Keratinocyte (primary cell): ENCODE measurements at regions not wholly inside any gene's neighbourhood (a gene's known extent, or its start where the extent isn't known, plus 50 kb on each side); places are given as distances from the start of the nearest gene placed in this dataset.

Experiments used
- DNase-seq: peaks from one replicate; pipeline ENCODE4 v3.0.0-alpha.2; 2011; ENCODE audit warnings: low read depth, missing footprints, low spot score
- FAIRE-seq: peaks from 2 replicates; lab custom pipeline; 2011; peaks lifted over from hg19 to GRCh38; lab: Jason Lieb, UNC
- H2AFZ ChIP-seq: 2 replicates; pipeline ENCODE4 v1.6.0; 2012; ENCODE audit warnings: low read length, control low read depth, inconsistent platforms; ENCODE audit not compliant: control insufficient read depth
- H3K27ac ChIP-seq: 2 replicates; pipeline ENCODE4 v1.5.1; 2011; ENCODE audit warnings: low read length; ENCODE audit not compliant: control insufficient read depth, insufficient read depth
- H3K27me3 ChIP-seq: 3 replicates; pipeline ENCODE4 v1.6.0; 2011; ENCODE audit warnings: low read length; ENCODE audit not compliant: control insufficient read depth, insufficient read depth; ENCODE audit errors: extremely low read depth
- H3K36me3 ChIP-seq, 2 experiments: 2 replicates in 1 of 2; 3 replicates in 1 of 2; pipeline ENCODE4 v1.5.1; 2011; ENCODE audit warnings: low read length in 2 of 2, mild to moderate bottlenecking in 1 of 2; ENCODE audit not compliant: control insufficient read depth in 2 of 2, insufficient read depth in 2 of 2; ENCODE audit errors: extremely low read depth in 1 of 2
- H3K4me1 ChIP-seq: 3 replicates; pipeline ENCODE4 v1.5.1; 2011; ENCODE audit warnings: low read length; ENCODE audit not compliant: control insufficient read depth, insufficient read depth; ENCODE audit errors: extremely low read depth
- H3K4me2 ChIP-seq: 3 replicates; pipeline ENCODE4 v1.6.0; 2011; ENCODE audit warnings: low read depth, low read length; ENCODE audit not compliant: control insufficient read depth, insufficient read depth; ENCODE audit errors: extremely low read depth
- H3K4me3 ChIP-seq, 3 experiments: fragments of 200-600 bp in 1 of 3; sonication (generic) in 1 of 3; 2 replicates in 2 of 3; 3 replicates in 1 of 3; pipeline ENCODE4 v1.5.1; 2011 to 2016; ENCODE audit warnings: low read length in 3 of 3, mild to moderate bottlenecking in 3 of 3, control low read depth in 2 of 3, inconsistent platforms in 1 of 3, low read depth in 1 of 3, mixed read lengths in 1 of 3, mixed run types in 1 of 3, moderate library complexity in 1 of 3; ENCODE audit not compliant: control insufficient read depth in 2 of 3, insufficient read depth in 2 of 3; ENCODE audit errors: extremely low read depth in 1 of 3
- H3K79me2 ChIP-seq: 2 replicates; pipeline ENCODE4 v1.6.0; 2012; ENCODE audit warnings: low read length; ENCODE audit not compliant: control insufficient read depth, insufficient read depth
- H3K9ac ChIP-seq: 3 replicates; pipeline ENCODE4 v1.6.0; 2011; ENCODE audit warnings: low read length; ENCODE audit not compliant: control insufficient read depth, insufficient read depth; ENCODE audit errors: extremely low read depth
- H3K9me1 ChIP-seq: 3 replicates; pipeline ENCODE4 v1.6.0; 2011; ENCODE audit warnings: low read length; ENCODE audit not compliant: control insufficient read depth, insufficient read depth; ENCODE audit errors: extremely low read depth
- H3K9me3 ChIP-seq: 2 replicates; pipeline ENCODE4 v1.5.1; 2012; ENCODE audit warnings: low read depth, low read length; ENCODE audit not compliant: control insufficient read depth
- H4K20me1 ChIP-seq: 3 replicates; pipeline ENCODE4 v1.6.0; 2011; ENCODE audit warnings: low read length; ENCODE audit not compliant: control insufficient read depth, insufficient read depth; ENCODE audit errors: extremely low read depth
- EZH2 ChIP-seq: IDR thresholded peaks from one replicate; pipeline ENCODE4 v1.6.1; 2012; ENCODE audit warnings: inconsistent platforms, mild to moderate bottlenecking, low read length, moderate library complexity
- dilution Hi-C: fragments of 300-500 bp; cut with MboI; formaldehyde crosslinking; loops from one replicate; pipeline ENCODE4 v1.7.0; 2020; ENCODE audit warnings: low sequenced_read_pairs; ENCODE audit not compliant: extremely low pct_ligation_motif_present
- TF ChIP-seq, protein P1 (sequence below), 3 experiments: IDR thresholded peaks in 1 of 3; conservative IDR thresholded peaks in 1 of 3; optimal IDR thresholded peaks in 1 of 3; 2 replicates in 2 of 3; 3 replicates in 1 of 3; pipeline versions ENCODE3 to v1.5.1; 2011; ENCODE audit warnings: low read length in 3 of 3, mild to moderate bottlenecking in 3 of 3, moderate library complexity in 2 of 3, control low read depth in 1 of 3, inconsistent platforms in 1 of 3; ENCODE audit not compliant: insufficient read depth in 2 of 3; ENCODE audit errors: extremely low read depth in 1 of 3

DNA sequence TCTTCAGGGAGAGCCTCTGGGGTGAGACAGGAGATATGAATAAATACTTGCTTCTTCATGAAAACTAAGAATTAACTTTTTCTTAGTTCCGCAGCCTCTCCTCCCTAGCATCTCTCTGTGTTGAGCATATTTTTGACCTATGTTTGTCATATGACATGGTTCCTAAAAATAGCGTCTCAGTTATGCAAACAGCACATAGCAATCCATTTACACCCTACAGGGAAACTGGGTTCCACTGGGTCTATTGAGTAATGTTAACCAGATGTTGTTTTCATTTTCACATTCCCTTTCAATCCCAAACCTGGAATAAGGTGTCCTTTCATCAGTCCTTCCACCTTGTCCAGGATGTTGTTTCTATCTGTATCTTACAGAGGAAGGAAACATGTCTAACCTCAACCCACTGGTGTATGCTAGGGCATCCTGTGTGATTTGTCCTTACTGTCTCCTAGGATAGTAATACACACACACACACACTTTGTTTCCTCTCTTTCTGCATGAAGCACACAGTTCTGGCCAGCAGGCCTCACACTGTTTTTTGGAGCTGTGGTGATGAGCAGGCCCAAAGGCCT lies 1543.5 kb downstream of the AACS start:
- Histone ChIP-seq H3K4me1 (no peaks in the 10 kb centered on the region), H2AFZ (no peak overlapping the region), H3K27ac (no peak overlapping the region), H3K9ac (no peak overlapping the region), H4K20me1 (no peaks in the 10 kb centered on the region), H3K79me2 (no peaks in the 10 kb centered on the region), H3K36me3 (no peaks in the 10 kb centered on the region), H3K9me3 (peaks cover 1% of the 10 kb centered on the region), H3K4me3 (no peak overlapping the region), H3K4me2 (no peak overlapping the region), H3K27me3 (no peaks in the 10 kb centered on the region), H3K9me1 (no peaks in the 10 kb centered on the region)
- dilution Hi-C loops = no loop called here
- FAIRE-seq = no peak
- TF ChIP-seq, protein P1, sequence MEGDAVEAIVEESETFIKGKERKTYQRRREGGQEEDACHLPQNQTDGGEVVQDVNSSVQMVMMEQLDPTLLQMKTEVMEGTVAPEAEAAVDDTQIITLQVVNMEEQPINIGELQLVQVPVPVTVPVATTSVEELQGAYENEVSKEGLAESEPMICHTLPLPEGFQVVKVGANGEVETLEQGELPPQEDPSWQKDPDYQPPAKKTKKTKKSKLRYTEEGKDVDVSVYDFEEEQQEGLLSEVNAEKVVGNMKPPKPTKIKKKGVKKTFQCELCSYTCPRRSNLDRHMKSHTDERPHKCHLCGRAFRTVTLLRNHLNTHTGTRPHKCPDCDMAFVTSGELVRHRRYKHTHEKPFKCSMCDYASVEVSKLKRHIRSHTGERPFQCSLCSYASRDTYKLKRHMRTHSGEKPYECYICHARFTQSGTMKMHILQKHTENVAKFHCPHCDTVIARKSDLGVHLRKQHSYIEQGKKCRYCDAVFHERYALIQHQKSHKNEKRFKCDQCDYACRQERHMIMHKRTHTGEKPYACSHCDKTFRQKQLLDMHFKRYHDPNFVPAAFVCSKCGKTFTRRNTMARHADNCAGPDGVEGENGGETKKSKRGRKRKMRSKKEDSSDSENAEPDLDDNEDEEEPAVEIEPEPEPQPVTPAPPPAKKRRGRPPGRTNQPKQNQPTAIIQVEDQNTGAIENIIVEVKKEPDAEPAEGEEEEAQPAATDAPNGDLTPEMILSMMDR (optimal IDR thresholded peaks at IDR 0.05 in 1 of 3, IDR thresholded peaks at IDR 0.05 in 1 of 3, conservative IDR thresholded peaks at IDR 0.05 in 1 of 3; ENCODE audit: extremely low read depth in 1 of 3, insufficient read depth in 2 of 3, low read length in 3 of 3) = no peak
- TF ChIP-seq EZH2 = no peak
- DNase-seq = no peak

DNA sequence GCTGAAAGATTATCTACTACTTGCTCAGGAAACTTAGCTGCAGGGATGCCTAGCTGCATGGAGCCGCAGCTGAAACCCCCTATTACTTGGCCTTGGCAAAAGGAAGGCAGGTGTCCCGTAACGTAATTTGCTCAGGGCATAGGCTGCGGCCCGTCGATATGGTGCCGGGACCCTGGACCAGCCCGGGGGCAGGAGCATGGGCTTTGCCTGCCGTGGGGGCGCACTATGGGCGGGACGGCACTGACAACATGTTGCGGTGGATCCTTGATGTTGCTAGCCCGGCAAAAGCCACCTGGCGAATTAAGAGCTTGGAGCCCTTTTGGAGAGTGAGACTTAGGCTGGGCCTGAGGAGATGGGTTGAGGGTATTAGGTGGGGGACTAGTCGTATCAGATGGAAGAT lies 1551.2 kb downstream of the AACS start:
- no peaks in the 10 kb centered on the region for H3K9me3 ChIP-seq
- H2AFZ ChIP-seq = no peak overlapping the region
- TF ChIP-seq EZH2 = no peak
- TF ChIP-seq, protein P1 (optimal IDR thresholded peaks at IDR 0.05 in 1 of 3, IDR thresholded peaks at IDR 0.05 in 1 of 3, conservative IDR thresholded peaks at IDR 0.05 in 1 of 3; ENCODE audit: extremely low read depth in 1 of 3, insufficient read depth in 2 of 3, low read length in 3 of 3) = no peak
- no peaks in the 10 kb centered on the region for H4K20me1 ChIP-seq
- DNase-seq (no peak), FAIRE-seq (no peak)
- dilution Hi-C loops = no loop called here
- H3K36me3 ChIP-seq = no peaks in the 10 kb centered on the region
- H3K27me3 ChIP-seq = no peaks in the 10 kb centered on the region
- H3K27ac ChIP-seq = no peak overlapping the region
- H3K79me2 ChIP-seq = no peaks in the 10 kb centered on the region
- H3K4me1 ChIP-seq = no peaks in the 10 kb centered on the region
- no peaks in the 10 kb centered on the region for H3K9me1 ChIP-seq
- no peak overlapping the region for H3K4me3 ChIP-seq
- H3K4me2 ChIP-seq = no peak overlapping the region
- H3K9ac ChIP-seq = no peak overlapping the region
